IMR-90 (cell line): ENCODE measurements at regions not wholly inside any gene's neighbourhood (a gene's known extent, or its start where the extent isn't known, plus 50 kb on each side); places are given as distances from the start of the nearest gene placed in this dataset.
A peak's percentile ranks its signal among the peaks of the same experiment; 100 is the strongest.

ENCODE experiments used
- ATAC-seq: fragments of 200-7000 bp; cut with Tn5 transposase; 2 replicates; pipeline ENCODE4 v1.9.1; 2020; ENCODE audit warnings: low read depth, mild to moderate bottlenecking, moderate library complexity
- BruUV-seq: library from RNA; stranded (reverse); fragments of 400-500 nt; replicated peaks from 2 replicates; lab custom pipeline; 2021; lab: Mats Ljungman, UMichigan
- CTCF ChIA-PET: fragments of 300-600 bp; formaldehyde crosslinking; extraction: SDS; loops from one replicate; lab custom pipeline; 2021; ENCODE audit warnings: antibody characterized with exemption; lab: Yijun Ruan, JAX
- POLR2A ChIA-PET: fragments of 300-600 bp; sonication (Branson Sonifier 250); formaldehyde crosslinking; loops from one replicate; lab custom pipeline; 2022; ENCODE audit warnings: antibody characterized with exemption; ENCODE audit not compliant: unreplicated experiment; lab: Charles Lee
- DNase-seq: peaks from one replicate; pipeline ENCODE4 v3.0.0; 2013
- H2AFZ ChIP-seq: replicated peaks from 2 replicates; pipeline ENCODE3; 2013; ENCODE audit warnings: low read length, mild to moderate bottlenecking; ENCODE audit not compliant: poor library complexity
- H2AK5ac ChIP-seq: 2 replicates; pipeline ENCODE4 v1.6.1; 2013; ENCODE audit warnings: low read depth, low read length, inconsistent platforms
- H2AK9ac ChIP-seq: replicated peaks from 2 replicates; pipeline ENCODE3; 2013; ENCODE audit warnings: mild to moderate bottlenecking, low read depth, low read length, moderate library complexity; ENCODE audit not compliant: poor library complexity
- H2BK120ac ChIP-seq: 2 replicates; pipeline ENCODE4 v1.6.1; 2013; ENCODE audit warnings: low read depth, low read length, inconsistent platforms
- H2BK15ac ChIP-seq: 3 replicates; pipeline ENCODE4 v1.6.1; 2013; ENCODE audit warnings: low read depth, low read length, inconsistent platforms
- H2BK20ac ChIP-seq: 2 replicates; pipeline ENCODE4 v1.6.1; 2013; ENCODE audit warnings: low read depth, mild to moderate bottlenecking, inconsistent platforms, low read length, moderate library complexity
- H2BK5ac ChIP-seq: 2 replicates; pipeline ENCODE4 v1.6.1; 2013; ENCODE audit warnings: mild to moderate bottlenecking, low read depth, low read length, inconsistent platforms; ENCODE audit not compliant: poor library complexity, severe bottlenecking
- H3K14ac ChIP-seq: replicated peaks from 2 replicates; pipeline ENCODE4 v1.6.1; 2013; ENCODE audit warnings: low read depth, low read length, inconsistent platforms
- H3K18ac ChIP-seq: 2 replicates; pipeline ENCODE4 v1.6.1; 2013; ENCODE audit warnings: low read depth, low read length, control low read depth
- H3K23ac ChIP-seq: 2 replicates; pipeline ENCODE4 v1.6.1; 2013; ENCODE audit warnings: low read depth, low read length, inconsistent platforms
- H3K27ac ChIP-seq: 2 replicates; pipeline ENCODE4 v1.5.1; 2013; ENCODE audit warnings: mild to moderate bottlenecking, control low read depth, low read length; ENCODE audit not compliant: insufficient read depth
- H3K27me3 ChIP-seq: 2 replicates; pipeline ENCODE4 v1.6.1; 2013; ENCODE audit warnings: low read length; ENCODE audit not compliant: control insufficient read depth, insufficient read depth
- H3K36me3 ChIP-seq: 2 replicates; pipeline ENCODE4 v1.6.1; 2013; ENCODE audit warnings: low read length, mixed read lengths; ENCODE audit not compliant: control insufficient read depth, insufficient read depth
- H3K4ac ChIP-seq: 2 replicates; pipeline ENCODE4 v1.6.1; 2013; ENCODE audit warnings: low read depth, low read length, inconsistent platforms
- H3K4me1 ChIP-seq: 2 replicates; pipeline ENCODE4 v1.6.1; 2013; ENCODE audit warnings: low read length, mixed read lengths; ENCODE audit not compliant: control insufficient read depth, insufficient read depth
- H3K4me2 ChIP-seq: 2 replicates; pipeline ENCODE4 v1.6.1; 2013; ENCODE audit warnings: low read depth, mild to moderate bottlenecking, control low read depth, low read length, moderate library complexity
- H3K4me3 ChIP-seq: 2 replicates; pipeline ENCODE4 v1.5.1; 2013; ENCODE audit warnings: low read depth, mild to moderate bottlenecking, control low read depth, low read length, moderate library complexity; ENCODE audit not compliant: insufficient read depth
- H3K56ac ChIP-seq: 2 replicates; pipeline ENCODE4 v1.6.1; 2013; ENCODE audit warnings: low read length, inconsistent platforms; ENCODE audit not compliant: insufficient read depth; ENCODE audit errors: extremely low read depth
- H3K79me1 ChIP-seq, 2 experiments: 2 replicates each; pipeline ENCODE4 v1.6.1; 2013; ENCODE audit warnings: low read length in 2 of 2, inconsistent platforms in 1 of 2, low read depth in 1 of 2
- H3K9ac ChIP-seq: 2 replicates; pipeline ENCODE4 v1.6.1; 2013; ENCODE audit warnings: low read depth, low read length, control low read depth
- H3K9me1 ChIP-seq: 2 replicates; pipeline ENCODE4 v1.6.1; 2013; ENCODE audit warnings: low read length, inconsistent platforms; ENCODE audit not compliant: insufficient read depth
- H3K9me3 ChIP-seq: 2 replicates; pipeline ENCODE4 v1.6.1; 2013; ENCODE audit warnings: low read length; ENCODE audit not compliant: control insufficient read depth, insufficient read depth
- H4K20me1 ChIP-seq: 2 replicates; pipeline ENCODE4 v1.6.1; 2013; ENCODE audit warnings: low read length, inconsistent platforms; ENCODE audit not compliant: insufficient read depth
- H4K5ac ChIP-seq: 2 replicates; pipeline ENCODE4 v1.6.1; 2013; ENCODE audit warnings: mild to moderate bottlenecking, low read depth, low read length, control low read depth
- H4K8ac ChIP-seq, 2 experiments: 2 replicates each; pipeline ENCODE4 v1.6.1; 2013; ENCODE audit warnings: low read depth in 2 of 2, low read length in 2 of 2, control low read depth in 1 of 2, inconsistent platforms in 1 of 2
- H4K91ac ChIP-seq: 2 replicates; pipeline ENCODE4 v1.6.1; 2013; ENCODE audit warnings: low read depth, low read length, inconsistent platforms; ENCODE audit not compliant: insufficient read depth
- BHLHE40 ChIP-seq: fragments of 150-350 bp; IDR thresholded peaks from 2 replicates; pipeline ENCODE4 v1.6.1; 2016; ENCODE audit warnings: mild to moderate bottlenecking, low read depth, low read length
- CEBPB ChIP-seq: IDR thresholded peaks from 2 replicates; pipeline ENCODE4 v1.6.1; 2012; ENCODE audit warnings: low read depth, low read length, improper control_type of control experiment
- CHD1 ChIP-seq: IDR thresholded peaks from 2 replicates; pipeline ENCODE4 v1.6.1; 2012; ENCODE audit warnings: low read depth, low read length, improper control_type of control experiment
- FOS ChIP-seq: fragments of 150-350 bp; IDR thresholded peaks from 2 replicates; pipeline ENCODE4 v1.6.1; 2016; ENCODE audit warnings: low read depth, low read length
- MAFK ChIP-seq: IDR thresholded peaks from 2 replicates; pipeline ENCODE4 v1.6.1; 2012; ENCODE audit warnings: low read depth, low read length, improper control_type of control experiment
- MAZ ChIP-seq: IDR thresholded peaks from 2 replicates; pipeline ENCODE4 v1.6.1; 2012; ENCODE audit warnings: low read depth, mild to moderate bottlenecking, low read length, improper control_type of control experiment, moderate library complexity, borderline replicate concordance
- MXI1 ChIP-seq: IDR thresholded peaks from 2 replicates; pipeline ENCODE4 v1.6.1; 2012; ENCODE audit warnings: low read depth, mild to moderate bottlenecking, low read length, moderate library complexity, borderline replicate concordance
- NFE2L2 ChIP-seq: fragments of 150-350 bp; IDR thresholded peaks from 2 replicates; pipeline ENCODE4 v1.6.1; 2016; ENCODE audit warnings: low read depth, mild to moderate bottlenecking, low read length
- POLR2A ChIP-seq: IDR thresholded peaks from 2 replicates; pipeline ENCODE4 v1.6.1; 2012; ENCODE audit warnings: mild to moderate bottlenecking, low read depth, low read length
- RAD21 ChIP-seq: IDR thresholded peaks from 2 replicates; pipeline ENCODE4 v1.6.1; 2012; ENCODE audit warnings: low read length, improper control_type of control experiment
- RCOR1 ChIP-seq: IDR thresholded peaks from 2 replicates; pipeline ENCODE4 v1.6.1; 2012; ENCODE audit warnings: mild to moderate bottlenecking, low read length, improper control_type of control experiment; ENCODE audit not compliant: insufficient replicate concordance
- RFX5 ChIP-seq: IDR thresholded peaks from 2 replicates; pipeline ENCODE4 v1.8.0; 2012; ENCODE audit warnings: low read depth, mild to moderate bottlenecking, low read length, moderate library complexity
- SMC3 ChIP-seq: fragments of 150-350 bp; IDR thresholded peaks from 2 replicates; pipeline ENCODE4 v1.6.1; 2016; ENCODE audit warnings: low read depth, mild to moderate bottlenecking, antibody characterized with exemption, low read length, moderate library complexity
- WGBS, 2 experiments: methylation state at CpG; one replicate each; pipeline versions ENCODE4 v1.1.5 to v1.1.7; 2013; ENCODE audit warnings: missing lambda C conversion rate in 2 of 2; ENCODE audit not compliant: insufficient read length in 1 of 2; ENCODE audit errors: extremely low coverage in 2 of 2; 5-methylcytosine and 5-hydroxymethylcytosine counted together
- dilution Hi-C: fragments of 300-500 bp; cut with HindIII; formaldehyde crosslinking; loops from one replicate; pipeline ENCODE4 v1.14.3; 2018; ENCODE audit warnings: low sequenced_read_pairs; ENCODE audit not compliant: unreplicated experiment
- in situ Hi-C: fragments of 300-500 bp; cut with MboI; formaldehyde crosslinking; loops from 3 replicates; pipeline ENCODE4 v1.14.3; 2019; ENCODE audit warnings: low sequenced_read_pairs, inconsistent platforms, mixed read lengths
- intact Hi-C: fragments of 100-400 bp; cut with micrococcal nuclease; formaldehyde crosslinking; loops from 2 replicates; pipeline ENCODE4 v1.10.0; 2022
- TF ChIP-seq, protein P1 (sequence below): fragments of 150-350 bp; IDR thresholded peaks from 2 replicates; pipeline ENCODE4 v1.6.1; 2016; ENCODE audit warnings: low read depth, mild to moderate bottlenecking, low read length, moderate library complexity, borderline replicate concordance
- TF ChIP-seq, protein P2 (sequence below): fragments of 150-350 bp; IDR thresholded peaks from 2 replicates; pipeline ENCODE4 v1.6.1; 2017; ENCODE audit warnings: mild to moderate bottlenecking, antibody characterized with exemption, low read length, low read depth

DNA sequence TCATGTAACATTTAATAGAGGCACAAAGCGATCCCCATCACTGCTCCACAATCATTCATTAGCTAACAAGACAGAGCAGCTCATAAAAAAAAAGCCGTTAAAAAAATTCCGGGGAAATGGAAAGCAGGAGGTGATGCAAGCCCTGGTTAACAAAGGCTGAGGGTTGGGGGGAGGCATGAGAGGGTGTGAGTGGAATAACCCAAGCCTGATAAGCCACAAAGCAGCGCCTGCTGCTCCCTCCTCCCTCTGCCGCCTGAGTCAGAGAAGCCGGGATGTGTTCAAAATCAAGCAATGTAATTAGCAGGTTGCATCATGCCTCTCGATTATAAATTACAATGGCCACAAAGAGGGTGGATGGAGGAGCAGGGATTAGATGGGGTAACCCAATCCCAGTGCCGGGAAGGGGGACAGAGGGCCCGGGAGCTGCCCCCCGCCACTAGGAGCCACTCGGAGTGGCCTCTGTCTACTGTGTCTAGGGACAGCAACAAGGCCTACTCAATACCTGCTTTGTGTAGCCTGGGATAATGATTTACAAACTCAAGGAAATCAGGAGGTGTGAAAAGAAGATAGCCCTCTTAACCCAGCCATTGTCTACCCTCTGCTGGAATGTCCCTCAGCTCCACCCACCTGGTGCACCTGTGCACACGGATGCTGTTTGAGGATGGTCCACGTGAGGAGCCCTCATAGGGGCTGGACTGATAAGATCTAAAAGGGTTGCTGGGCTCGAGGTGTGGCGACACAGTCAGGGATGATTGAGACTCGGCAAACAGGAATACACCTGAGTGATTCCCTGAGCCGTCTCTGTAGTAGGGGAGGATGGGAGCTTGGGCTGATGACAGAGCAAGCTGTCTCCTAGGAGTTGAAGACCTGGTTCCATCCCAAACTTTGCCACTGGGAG, 156.9 kb downstream of the VEGFA start:
- Histone ChIP-seq H3K4me2 (no peak overlapping the region), H3K9ac (peak overlapping the region; percentile 43), H2AK9ac (peak overlapping the region; percentile 82)
- no peak for TF ChIP-seq RAD21
- TF ChIP-seq MAZ, result peak; percentile 87
- no peak for TF ChIP-seq RCOR1
- TF ChIP-seq POLR2A, result no peak
- TF ChIP-seq BHLHE40, result peak; percentile 74
- TF ChIP-seq, protein P1, sequence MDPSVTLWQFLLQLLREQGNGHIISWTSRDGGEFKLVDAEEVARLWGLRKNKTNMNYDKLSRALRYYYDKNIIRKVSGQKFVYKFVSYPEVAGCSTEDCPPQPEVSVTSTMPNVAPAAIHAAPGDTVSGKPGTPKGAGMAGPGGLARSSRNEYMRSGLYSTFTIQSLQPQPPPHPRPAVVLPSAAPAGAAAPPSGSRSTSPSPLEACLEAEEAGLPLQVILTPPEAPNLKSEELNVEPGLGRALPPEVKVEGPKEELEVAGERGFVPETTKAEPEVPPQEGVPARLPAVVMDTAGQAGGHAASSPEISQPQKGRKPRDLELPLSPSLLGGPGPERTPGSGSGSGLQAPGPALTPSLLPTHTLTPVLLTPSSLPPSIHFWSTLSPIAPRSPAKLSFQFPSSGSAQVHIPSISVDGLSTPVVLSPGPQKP, result no peak
- peak; percentile 25; the same call in 1 of the 2 replicates for TF ChIP-seq SMC3
- no peak for TF ChIP-seq CHD1
- TF ChIP-seq FOS, result peak; percentile 53
- no peak for TF ChIP-seq MXI1
- TF ChIP-seq NFE2L2, result no peak
- no peak for TF ChIP-seq RFX5
- TF ChIP-seq, protein P2, sequence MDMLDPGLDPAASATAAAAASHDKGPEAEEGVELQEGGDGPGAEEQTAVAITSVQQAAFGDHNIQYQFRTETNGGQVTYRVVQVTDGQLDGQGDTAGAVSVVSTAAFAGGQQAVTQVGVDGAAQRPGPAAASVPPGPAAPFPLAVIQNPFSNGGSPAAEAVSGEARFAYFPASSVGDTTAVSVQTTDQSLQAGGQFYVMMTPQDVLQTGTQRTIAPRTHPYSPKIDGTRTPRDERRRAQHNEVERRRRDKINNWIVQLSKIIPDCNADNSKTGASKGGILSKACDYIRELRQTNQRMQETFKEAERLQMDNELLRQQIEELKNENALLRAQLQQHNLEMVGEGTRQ, result no peak
- peak; percentile 95 for TF ChIP-seq CEBPB
- no peak for TF ChIP-seq MAFK

More for the DNA sequence above, 156.9 kb downstream of the VEGFA start:
- peak overlapping the region; percentile 19 for H2AFZ ChIP-seq
- peak overlapping the region; percentile 90; the same call in 2 of the 3 replicates for H2BK15ac ChIP-seq
- peak overlapping the region; percentile 95 for H3K14ac ChIP-seq
- peak overlapping the region; percentile 84 for H3K23ac ChIP-seq
- H3K18ac ChIP-seq, result peak overlapping the region; percentile 59
- peak overlapping the region; percentile 94; the same call in 1 of the 2 replicates for H2AK5ac ChIP-seq
- no peaks in the 10 kb centered on the region for H3K36me3 ChIP-seq
- ChIA-PET CTCF (interaction anchor here (0.7 to 1.3 kb wide), 3 partner anchors 11 to 157 kb away, joined by 3 to 5 read pairs (median 3); partner anchors contain the start of gene VEGFA), POLR2A (interaction anchor here (0.6 kb wide), 1 partner anchor 132 kb away, joined by 3 read pairs; no protein-coding TSS in a partner anchor)
- in situ Hi-C loops (no loop called here), intact Hi-C loops (no loop called here), dilution Hi-C loops (no loop called here)
- BruUV-seq, result no TSS peak
- no peaks in the 10 kb centered on the region for H3K79me1 ChIP-seq
- H4K5ac ChIP-seq, result peak overlapping the region; percentile 44; the same call in 1 of the 2 replicates
- H3K27me3 ChIP-seq, result no peaks in the 10 kb centered on the region; the same call in 1 of the 2 replicates
- H3K4ac ChIP-seq, result peak overlapping the region; percentile 98
- peak overlapping the region; percentile 54; the same call in 1 of the 2 replicates for H3K27ac ChIP-seq
- peak overlapping the region; percentile 100 for H2BK20ac ChIP-seq
- peak overlapping the region; percentile 100 for H4K91ac ChIP-seq
- H4K20me1 ChIP-seq, result no peaks in the 10 kb centered on the region
- H2BK5ac ChIP-seq, result peak overlapping the region; percentile 49
- peak overlapping the region; percentile 84 to 96; a peak in 3 of 4 replicates for H4K8ac ChIP-seq
- DNase-seq, result peak; percentile 92
- peak overlapping the region; percentile 57; the same call in 1 of the 2 replicates for H3K56ac ChIP-seq
- no peaks in the 10 kb centered on the region for H3K9me3 ChIP-seq
- peaks cover 28% of the 10 kb centered on the region for H3K4me1 ChIP-seq
- ATAC-seq, result peak; percentile 87
- H3K4me3 ChIP-seq, result no peak overlapping the region
- peak overlapping the region; percentile 99 for H2BK120ac ChIP-seq
- H3K9me1 ChIP-seq, result peaks cover 18% of the 10 kb centered on the region
- no CpG with 5 or more reads among the region's 17 CpGs for WGBS, 2 experiments
